ENCODE measurements at regions not wholly inside any gene's neighbourhood (a gene's known extent, or its start where the extent isn't known, plus 50 kb on each side); places are given as distances from the start of the nearest gene placed in this dataset.

GRCh38 chr15:95266451-95267061 lies 1035.2 kb downstream of the MCTP2 start:
- TF ChIP-seq CTCF (IDR thresholded peaks at IDR 0.05) (no peak), POLR2A (IDR thresholded peaks at IDR 0.05) (no peak)
